Fibroblast of peridontal ligament (primary cell): ENCODE measurements at regions not wholly inside any gene's neighbourhood (a gene's known extent, or its start where the extent isn't known, plus 50 kb on each side); places are given as distances from the start of the nearest gene placed in this dataset.
A peak's percentile ranks its signal among the peaks of the same experiment; 100 is the strongest.
"Not testable (repeated sequence)": the region's sequence is repeated elsewhere in the genome, so short reads cannot be mapped to it uniquely, and the experiment has no call there.

Experiments used
- DNase-seq: peaks from one replicate; pipeline ENCODE4 v3.0.0-alpha.2; 2010; ENCODE audit errors: extremely low read depth

- no peak for DNase-seq
These were observed 288.6 kb upstream of the FIGN start for GRCh38 chr2:164024396-164024795.

GRCh38 chr2:164023896-164024295, 288.1 kb upstream of the FIGN start:
- no peak for DNase-seq

DNA sequence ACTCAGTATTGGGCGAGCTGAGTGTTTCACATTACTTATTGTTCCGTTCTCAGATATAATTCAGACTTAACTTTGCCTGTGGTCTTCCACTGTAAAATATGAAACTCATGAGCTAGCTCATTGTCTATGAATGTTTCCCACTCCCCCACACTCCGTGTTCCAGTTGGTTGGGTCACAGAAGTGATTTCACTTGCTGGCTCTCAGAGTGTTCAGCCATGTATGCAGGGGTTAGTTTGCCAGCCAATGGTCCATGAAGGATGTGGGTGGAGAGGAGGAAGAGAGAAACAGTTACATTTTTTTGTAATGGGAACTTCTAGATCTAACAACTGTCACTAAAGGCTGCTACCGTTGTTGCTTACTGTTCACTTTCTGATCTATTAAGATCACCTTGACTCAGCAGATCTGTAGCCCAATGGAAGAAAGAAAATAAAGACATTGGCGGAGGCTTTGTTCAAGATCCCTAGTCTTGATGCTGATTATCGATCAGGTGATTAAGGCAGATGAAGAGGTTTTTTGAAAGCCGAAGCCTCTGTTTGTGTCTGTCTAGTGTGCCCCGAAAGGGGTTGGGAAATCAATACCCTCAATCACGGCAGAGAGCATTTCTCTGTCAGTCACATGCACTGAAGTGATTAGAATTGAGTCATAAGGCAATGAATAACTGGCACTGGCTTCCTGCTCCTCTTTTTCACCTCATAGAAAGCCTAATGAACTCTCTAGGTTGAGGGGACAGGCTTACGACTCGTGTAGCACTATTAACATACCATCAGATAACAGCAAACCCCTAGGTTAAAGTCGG, 279.7 kb upstream of the FIGN start:
- DNase-seq = peak; percentile 25

DNA sequence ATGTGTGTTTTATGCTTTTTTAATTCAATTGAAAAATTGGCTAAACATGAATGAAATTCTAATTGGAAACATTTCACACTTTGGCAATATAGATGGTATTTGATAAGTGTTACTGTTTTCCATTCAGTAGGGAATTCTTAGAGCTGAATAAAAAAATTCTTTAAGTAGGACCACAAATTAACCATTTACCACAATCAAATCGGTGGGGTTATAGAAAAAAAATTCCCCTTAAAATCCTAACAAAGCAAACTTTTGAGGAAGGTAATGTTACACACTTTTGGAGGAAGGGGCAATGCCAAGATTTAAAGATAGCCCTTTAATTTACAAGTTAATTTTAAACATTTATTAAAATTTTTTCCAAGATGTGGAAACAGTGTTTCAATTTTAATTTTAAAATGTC, 279.0 kb upstream of the FIGN start:
- DNase-seq = no peak

DNA sequence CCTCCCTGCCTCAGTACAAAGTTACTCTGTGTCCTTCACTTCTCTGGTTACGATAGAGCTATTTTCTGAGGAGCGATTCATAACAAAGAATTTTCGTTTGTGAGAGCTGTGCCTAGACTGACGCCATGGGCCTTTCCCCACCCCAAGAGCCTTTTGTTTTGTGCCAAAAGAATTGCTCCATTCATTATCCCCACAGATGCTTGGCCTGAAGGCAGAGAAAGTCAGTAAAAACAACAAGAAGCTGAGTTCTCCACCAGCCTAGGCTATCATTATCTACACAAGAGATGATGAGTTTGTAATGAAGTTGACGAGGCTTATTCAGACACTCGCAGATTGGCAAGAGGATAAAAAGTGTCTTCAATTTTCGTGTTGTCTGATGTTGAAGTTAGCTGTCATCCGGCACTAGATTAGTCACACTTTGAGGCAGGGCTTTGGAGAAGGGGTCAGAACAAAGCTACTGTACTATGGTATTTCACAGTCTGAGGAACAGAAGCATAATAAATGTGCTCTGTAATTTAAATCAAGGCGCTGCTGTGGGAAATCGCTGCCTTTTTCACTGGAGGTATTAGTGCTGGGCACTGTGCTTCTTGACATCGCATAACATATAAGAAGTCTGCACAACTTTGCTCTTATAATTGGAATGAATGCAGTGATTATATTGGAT, 278.4 kb upstream of the FIGN start:
- DNase-seq = peak; percentile 59

DNA sequence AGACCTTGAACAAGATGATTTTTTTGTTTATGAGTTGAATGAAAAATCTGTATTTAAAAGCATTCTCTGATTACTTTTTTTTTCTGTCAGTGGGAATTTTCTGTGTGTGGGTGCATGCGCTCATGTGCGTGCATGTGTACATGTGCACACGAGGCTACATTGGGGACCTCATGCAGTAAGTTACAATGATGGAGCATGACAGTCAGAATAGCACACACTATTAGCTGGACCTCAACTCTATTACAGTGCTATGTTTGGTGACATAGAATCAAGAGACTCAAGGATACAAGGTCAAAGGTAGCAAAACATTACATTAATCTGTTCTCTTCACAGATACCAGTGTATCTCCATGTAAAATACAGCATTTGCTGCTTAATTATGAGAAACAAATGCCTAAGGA, 276.8 kb upstream of the FIGN start:
- DNase-seq = no peak

DNA sequence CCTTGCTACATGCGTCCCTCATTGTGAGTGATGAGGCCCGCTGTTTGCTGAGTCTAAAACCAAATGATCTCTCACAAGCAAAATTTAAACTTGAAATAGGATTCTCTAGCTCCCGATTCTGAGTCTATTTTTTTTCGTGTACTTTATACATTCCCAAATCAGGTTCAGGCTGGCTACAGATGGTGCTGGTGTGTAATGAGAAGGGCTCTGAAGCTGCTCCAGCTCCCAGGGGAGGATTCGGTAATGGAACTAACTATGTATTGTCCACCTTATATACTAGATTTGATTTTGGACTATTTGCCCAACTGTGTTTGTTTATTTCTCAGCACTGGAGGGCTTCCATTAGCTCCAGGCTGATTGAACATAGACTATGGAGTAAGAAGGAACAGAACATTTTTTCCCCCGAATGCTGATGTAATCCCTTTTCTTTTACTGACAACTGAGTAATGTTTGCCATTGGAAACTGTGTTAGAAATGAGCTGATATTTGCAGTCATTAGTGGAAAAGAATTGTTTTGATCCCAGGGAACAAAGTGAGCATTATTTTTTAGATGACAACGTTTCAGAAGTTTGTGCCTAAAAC, 274.0 kb upstream of the FIGN start:
- no peak for DNase-seq

DNA sequence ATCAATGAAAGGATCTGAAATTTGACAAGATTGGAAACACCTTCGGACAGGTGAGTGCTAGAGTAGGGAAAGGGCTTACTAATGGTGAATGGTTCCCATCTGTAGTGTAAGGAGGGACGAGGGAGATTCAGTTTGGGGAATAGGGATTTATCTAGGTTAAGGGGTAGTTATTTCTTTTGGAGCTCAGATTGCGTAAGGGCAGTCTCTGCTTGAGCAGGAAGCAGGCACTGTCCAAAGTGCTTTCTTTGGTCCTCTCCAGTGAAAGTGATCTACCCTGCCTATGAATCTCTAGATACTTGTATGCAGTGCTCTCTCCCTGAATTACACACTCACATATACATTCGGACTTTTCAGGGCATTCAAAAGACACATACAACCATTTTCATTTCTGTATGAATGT, 272.9 kb upstream of the FIGN start:
- DNase-seq = peak; percentile 9

- DNase-seq = no peak
These were observed 270.9 kb upstream of the FIGN start for GRCh38 chr2:164006704-164007103.

GRCh38 chr2:164000176-164000575, 264.4 kb upstream of the FIGN start:
- peak; percentile 83 for DNase-seq

DNA sequence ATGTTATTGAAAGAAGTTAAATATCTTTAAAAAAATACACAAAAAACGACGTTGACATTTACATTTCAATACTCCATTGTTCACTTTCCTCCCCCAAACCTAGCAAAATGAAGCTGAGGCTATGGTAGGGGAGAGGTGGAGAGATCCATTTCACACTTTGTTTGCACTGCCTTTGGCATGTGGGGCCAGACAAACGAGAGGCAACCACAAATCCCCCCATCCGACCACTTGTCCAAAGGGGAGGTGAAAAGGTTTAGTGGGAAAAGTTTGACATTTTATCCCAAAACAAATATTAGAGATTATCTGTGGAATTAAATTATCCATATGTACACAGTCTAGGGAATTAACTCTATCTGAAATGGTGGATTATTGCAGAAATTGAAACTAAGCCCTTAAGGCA, 261.7 kb upstream of the FIGN start:
- DNase-seq = no peak

GRCh38 chr2:163990541-163990940, 254.7 kb upstream of the FIGN start:
- DNase-seq = no peak

DNA sequence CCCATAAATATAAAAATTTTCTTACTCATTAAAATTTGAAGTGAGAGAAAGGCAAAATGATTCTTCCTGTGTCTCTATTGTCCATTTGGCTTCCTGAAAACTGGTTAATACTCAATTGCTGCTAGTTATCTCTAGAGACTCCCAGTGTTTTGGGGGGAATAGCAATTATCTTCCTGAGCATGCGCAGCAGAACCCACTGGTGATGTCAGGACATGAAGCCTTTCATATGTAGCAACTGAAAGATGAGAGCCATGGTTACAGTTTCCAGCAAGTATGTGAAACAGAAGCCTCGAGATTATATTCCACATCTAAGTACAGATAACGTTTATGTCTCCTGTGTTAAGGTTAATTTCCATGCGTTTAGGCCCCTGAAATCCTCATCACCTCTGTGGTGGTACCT, 254.3 kb upstream of the FIGN start:
- no peak for DNase-seq

- no peak for DNase-seq
These were observed 251.6 kb upstream of the FIGN start for GRCh38 chr2:163987175-163987940.

DNA sequence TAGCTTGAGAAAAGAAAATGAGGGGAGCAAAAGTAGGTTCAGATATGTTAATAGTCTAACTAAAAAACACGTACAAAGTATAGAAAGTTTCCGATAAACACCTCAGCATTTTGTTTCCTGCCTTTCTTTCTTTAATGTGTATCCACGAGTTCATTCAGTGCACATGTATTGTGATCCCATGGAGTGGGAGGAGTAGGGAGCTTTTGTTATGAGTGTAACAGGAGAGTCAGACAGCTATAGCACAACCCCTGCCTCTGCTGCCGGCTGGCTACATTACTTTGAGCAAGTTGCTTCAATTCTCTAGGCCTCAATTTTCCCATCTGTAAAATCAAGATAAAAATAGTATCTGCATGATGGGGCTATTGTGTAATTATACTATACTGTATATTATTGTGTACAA, 249.2 kb upstream of the FIGN start:
- DNase-seq = no peak

DNA sequence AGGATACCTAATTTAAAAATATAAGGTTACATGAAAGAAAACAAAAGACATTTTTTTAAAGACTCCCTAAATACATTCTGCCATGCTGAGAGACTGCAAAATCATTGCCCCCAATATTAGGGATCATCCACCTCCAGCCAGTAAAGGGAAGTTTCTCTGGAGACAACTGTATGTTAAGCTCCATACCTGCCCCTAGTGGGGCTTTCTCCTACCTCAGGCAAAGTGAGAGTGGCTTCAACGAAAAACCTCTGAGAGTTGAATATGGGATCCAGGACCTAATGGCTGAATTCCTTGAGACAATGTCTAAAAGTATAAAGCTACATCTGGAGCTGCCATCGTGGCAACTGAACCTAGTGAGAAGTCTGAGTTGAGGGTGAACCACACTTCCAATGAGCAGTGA, 248.1 kb upstream of the FIGN start:
- DNase-seq = no peak

- no peak for DNase-seq
These were observed 247.1 kb upstream of the FIGN start for GRCh38 chr2:163982938-163983337.

DNA sequence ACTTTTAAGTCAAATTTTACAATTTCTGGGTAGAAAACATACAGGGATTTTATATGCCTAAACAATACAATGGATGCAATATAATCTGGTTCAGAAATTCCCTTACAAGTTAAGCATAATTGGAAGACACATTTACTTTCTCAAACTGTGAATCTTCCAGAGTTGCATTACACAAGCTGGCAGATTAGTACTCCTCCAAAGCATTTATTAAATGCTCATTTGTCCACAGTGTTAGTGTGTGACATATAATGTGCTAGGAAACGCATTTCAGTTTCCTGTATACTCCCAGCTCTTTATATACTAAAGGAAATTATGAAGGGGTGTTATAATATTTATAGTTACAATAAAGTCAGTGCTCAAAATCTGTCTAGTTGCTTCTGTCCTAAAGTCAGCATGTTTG, 239.0 kb upstream of the FIGN start:
- no peak for DNase-seq

GRCh38 chr2:163970058-163970813, 234.4 kb upstream of the FIGN start:
- peak; percentile 9 for DNase-seq

GRCh38 chr2:163964278-163964677, 228.5 kb upstream of the FIGN start:
- not testable (repeated sequence) for DNase-seq

GRCh38 chr2:163953390-163953907, 217.6 kb upstream of the FIGN start:
- DNase-seq = no peak
